OCI-LY1 (cell line): ENCODE measurements at regions not wholly inside any gene's neighbourhood (a gene's known extent, or its start where the extent isn't known, plus 50 kb on each side); places are given as distances from the start of the nearest gene placed in this dataset.
A peak's percentile ranks its signal among the peaks of the same experiment; 100 is the strongest.

Experiments used
- H2AFZ ChIP-seq: fragments of 200-600 bp; sonication (generic), shearing (Covaris generic); 2 replicates; pipeline ENCODE4 v1.6.0; 2014; ENCODE audit warnings: antibody characterized with exemption, mild to moderate bottlenecking, low read length
- H3F3A ChIP-seq: fragments of 200-600 bp; sonication (generic), shearing (Covaris generic); 2 replicates; pipeline ENCODE4 v1.6.0; 2014; ENCODE audit warnings: mild to moderate bottlenecking, antibody characterized with exemption, low read length, moderate library complexity; ENCODE audit not compliant: insufficient read depth
- H3K27ac ChIP-seq: fragments of 200-600 bp; sonication (generic); 2 replicates; pipeline ENCODE4 v1.5.1; 2014; ENCODE audit warnings: low read length, mixed run types, mild to moderate bottlenecking, low read depth; ENCODE audit not compliant: poor library complexity, severe bottlenecking
- H3K27me3 ChIP-seq: fragments of 200-600 bp; sonication (generic); 2 replicates; pipeline ENCODE4 v1.6.0; 2014; ENCODE audit warnings: antibody characterized with exemption, mild to moderate bottlenecking, low read length, moderate library complexity; ENCODE audit not compliant: insufficient read depth
- H3K36me3 ChIP-seq: fragments of 200-600 bp; sonication (generic); 2 replicates; pipeline ENCODE4 v1.6.1; 2014; ENCODE audit warnings: mild to moderate bottlenecking, antibody characterized with exemption, low read length, moderate library complexity, mixed read lengths; ENCODE audit not compliant: insufficient read depth
- H3K4me1 ChIP-seq: fragments of 200-600 bp; sonication (generic); 2 replicates; pipeline ENCODE4 v1.5.1; 2014; ENCODE audit warnings: mild to moderate bottlenecking, low read length, moderate library complexity; ENCODE audit not compliant: insufficient read depth, severe bottlenecking
- H3K4me2 ChIP-seq: fragments of 200-600 bp; sonication (generic), shearing (Covaris generic); 2 replicates; pipeline ENCODE4 v1.6.1; 2014; ENCODE audit warnings: low read length
- H3K4me3 ChIP-seq: fragments of 200-600 bp; sonication (generic); 2 replicates; pipeline ENCODE4 v1.5.1; 2014; ENCODE audit warnings: low read length, low read depth, mild to moderate bottlenecking, mixed read lengths; ENCODE audit not compliant: poor library complexity, severe bottlenecking
- H3K79me2 ChIP-seq: fragments of 200-600 bp; shearing (Covaris generic); 2 replicates; pipeline ENCODE4 v1.6.1; 2016; ENCODE audit warnings: mixed run types, low read length, mixed read lengths; ENCODE audit not compliant: insufficient read depth
- H3K9ac ChIP-seq: fragments of 200-600 bp; sonication (generic), shearing (Covaris generic); 2 replicates; pipeline ENCODE4 v1.6.1; 2014; ENCODE audit warnings: mild to moderate bottlenecking, low read length, mixed read lengths
- H3K9me2 ChIP-seq: fragments of 200-600 bp; sonication (generic), shearing (Covaris generic); 2 replicates; pipeline ENCODE4 v1.6.1; 2014; ENCODE audit warnings: low read depth, mild to moderate bottlenecking, low read length, mixed read lengths
- H3K9me3 ChIP-seq: fragments of 200-600 bp; shearing (Covaris generic); 2 replicates; pipeline ENCODE4 v1.6.1; 2014; ENCODE audit warnings: low read length, mixed read lengths
- H4K20me1 ChIP-seq: fragments of 200-600 bp; sonication (generic), shearing (Covaris generic); 2 replicates; pipeline ENCODE4 v1.6.0; 2016; ENCODE audit warnings: mild to moderate bottlenecking, low read length; ENCODE audit not compliant: insufficient read depth
- CTCF ChIP-seq: fragments of 200-600 bp; sonication (generic), shearing (Covaris generic); IDR thresholded peaks from 2 replicates; pipeline ENCODE4 v1.5.1; 2017; ENCODE audit warnings: mild to moderate bottlenecking, antibody characterized with exemption, low read length, moderate library complexity, mixed read lengths
- EZH2 ChIP-seq: fragments of 200-600 bp; sonication (generic), shearing (Covaris generic); IDR thresholded peaks from 2 replicates; pipeline ENCODE4 v1.8.0; 2017; ENCODE audit warnings: borderline replicate concordance, mixed run types, mild to moderate bottlenecking, antibody characterized with exemption, low read length, moderate library complexity, mixed read lengths

- no peaks in the 10 kb centered on the region for H3K9me2 ChIP-seq
- no peaks in the 10 kb centered on the region for H4K20me1 ChIP-seq
- H3K4me2 ChIP-seq: no peak overlapping the region
- H3K27ac ChIP-seq: no peak overlapping the region
- no peaks in the 10 kb centered on the region for H3K4me1 ChIP-seq
- no peaks in the 10 kb centered on the region for H3K79me2 ChIP-seq
- 0 out of 2 replicates have a peak overlapping the region, but pooled peaks have one; percentile 16 for H2AFZ ChIP-seq
- no peaks in the 10 kb centered on the region for H3K36me3 ChIP-seq
- H3K27me3 ChIP-seq: no peaks in the 10 kb centered on the region
- no peak for TF ChIP-seq CTCF
- TF ChIP-seq EZH2: no peak
- no peak overlapping the region for H3K9ac ChIP-seq
- H3K9me3 ChIP-seq: no peaks in the 10 kb centered on the region
- no peaks in the 10 kb centered on the region for H3F3A ChIP-seq
- no peak overlapping the region for H3K4me3 ChIP-seq
Measured at GRCh38 chr3:105108823-105109222, 257.9 kb upstream of the ALCAM start.

- Histone ChIP-seq H3K9ac (no peak overlapping the region), H3K9me3 (no peaks in the 10 kb centered on the region), H3K4me1 (no peaks in the 10 kb centered on the region), H3K27ac (no peak overlapping the region), H2AFZ (no peak overlapping the region), H3K4me3 (no peak overlapping the region), H4K20me1 (no peaks in the 10 kb centered on the region), H3K27me3 (no peaks in the 10 kb centered on the region), H3K36me3 (no peaks in the 10 kb centered on the region), H3K79me2 (no peaks in the 10 kb centered on the region), H3K9me2 (no peaks in the 10 kb centered on the region), H3K4me2 (no peak overlapping the region), H3F3A (no peaks in the 10 kb centered on the region)
- TF ChIP-seq EZH2 (no peak), CTCF (no peak)
Measured at GRCh38 chr3:105118905-105119304, 247.8 kb upstream of the ALCAM start.

GRCh38 chr3:105119801-105120340 lies 246.8 kb upstream of the ALCAM start:
- TF ChIP-seq EZH2 (no peak), CTCF (no peak)
- Histone ChIP-seq H3K9me2 (no peaks in the 10 kb centered on the region), H4K20me1 (no peaks in the 10 kb centered on the region), H3K79me2 (no peaks in the 10 kb centered on the region), H3K9ac (no peak overlapping the region), H3K4me1 (no peaks in the 10 kb centered on the region), H3K9me3 (no peaks in the 10 kb centered on the region), H2AFZ (no peak overlapping the region), H3K4me2 (no peak overlapping the region), H3K4me3 (no peak overlapping the region), H3K27me3 (no peaks in the 10 kb centered on the region), H3F3A (no peaks in the 10 kb centered on the region), H3K27ac (no peak overlapping the region), H3K36me3 (no peaks in the 10 kb centered on the region)
